OCI-LY7 (cell line): ENCODE measurements at regions not wholly inside any gene's neighbourhood (a gene's known extent, or its start where the extent isn't known, plus 50 kb on each side); places are given as distances from the start of the nearest gene placed in this dataset.

Experiments used
- BruUV-seq: library from RNA; stranded (reverse); fragments of 400-500 nt; replicated peaks from 2 replicates; lab custom pipeline; 2021; lab: Mats Ljungman, UMichigan
- CTCF ChIA-PET: fragments of 300-600 bp; sonication (Branson Sonifier 250); formaldehyde crosslinking; loops from one replicate; lab custom pipeline; 2022; ENCODE audit warnings: antibody characterized with exemption; ENCODE audit not compliant: unreplicated experiment; lab: Charles Lee
- POLR2A ChIA-PET: fragments of 300-600 bp; sonication (Branson Sonifier 250); formaldehyde crosslinking; loops from one replicate; lab custom pipeline; 2022; ENCODE audit warnings: antibody characterized with exemption; lab: Charles Lee
- DNase-seq: peaks from one replicate; pipeline ENCODE4 v3.0.0-alpha.2; 2015; ENCODE audit warnings: low spot score
- H2AFZ ChIP-seq: fragments of 200-600 bp; sonication (generic), shearing (Covaris generic); 2 replicates; pipeline ENCODE4 v1.6.1; 2014; ENCODE audit warnings: mild to moderate bottlenecking, antibody characterized with exemption, low read length, moderate library complexity
- H3K27ac ChIP-seq: fragments of 200-600 bp; sonication (generic); 2 replicates; pipeline ENCODE4 v1.5.1; 2014; ENCODE audit warnings: mixed run types, low read depth, mild to moderate bottlenecking, moderate library complexity, low read length, inconsistent platforms; ENCODE audit not compliant: poor library complexity, severe bottlenecking
- H3K36me3 ChIP-seq: fragments of 200-600 bp; sonication (generic); 2 replicates; pipeline ENCODE4 v1.6.1; 2014; ENCODE audit warnings: mild to moderate bottlenecking, antibody characterized with exemption, low read length, moderate library complexity, mixed read lengths; ENCODE audit not compliant: insufficient read depth
- H3K4me1 ChIP-seq: fragments of 200-600 bp; sonication (generic); 2 replicates; pipeline ENCODE4 v1.5.1; 2014; ENCODE audit warnings: mild to moderate bottlenecking, low read length; ENCODE audit not compliant: insufficient read depth, poor library complexity, severe bottlenecking
- H3K4me2 ChIP-seq: fragments of 200-600 bp; sonication (generic); 2 replicates; pipeline ENCODE4 v1.6.1; 2014; ENCODE audit warnings: mild to moderate bottlenecking, low read length
- H3K4me3 ChIP-seq: fragments of 200-600 bp; sonication (generic); 2 replicates; pipeline ENCODE4 v1.5.1; 2014; ENCODE audit warnings: mild to moderate bottlenecking, low read depth, low read length; ENCODE audit not compliant: poor library complexity, severe bottlenecking
- H3K79me2 ChIP-seq: fragments of 200-600 bp; sonication (generic); 2 replicates; pipeline ENCODE4 v1.6.1; 2016; ENCODE audit warnings: low read depth, mild to moderate bottlenecking, low read length, moderate library complexity, mixed read lengths; ENCODE audit not compliant: insufficient read depth
- H3K9me2 ChIP-seq: fragments of 200-600 bp; sonication (generic); 2 replicates; pipeline ENCODE4 v1.6.1; 2016; ENCODE audit warnings: mild to moderate bottlenecking, low read length, mixed read lengths; ENCODE audit not compliant: insufficient read depth
- H3K9me3 ChIP-seq: fragments of 200-600 bp; sonication (generic); 2 replicates; pipeline ENCODE4 v1.6.1; 2014; ENCODE audit warnings: mild to moderate bottlenecking, mixed run types, low read length, mixed read lengths
- H4K20me1 ChIP-seq: fragments of 200-600 bp; sonication (generic); 2 replicates; pipeline ENCODE4 v1.6.1; 2014; ENCODE audit warnings: mild to moderate bottlenecking, antibody characterized with exemption, low read length, moderate library complexity, mixed read lengths; ENCODE audit not compliant: insufficient read depth
- EZH2phosphoT487 ChIP-seq: fragments of 200-600 bp; sonication (generic); IDR thresholded peaks from 2 replicates; pipeline ENCODE4 v1.6.1; 2018; ENCODE audit warnings: low read depth, borderline replicate concordance, mild to moderate bottlenecking, mixed run types, antibody characterized with exemption, low read length, moderate library complexity, mixed read lengths
- intact Hi-C: fragments of 100-400 bp; cut with micrococcal nuclease; formaldehyde crosslinking; loops from one replicate; pipeline ENCODE4 v1.10.0; 2022; ENCODE audit not compliant: unreplicated experiment
- TF ChIP-seq, protein P1 (sequence below): fragments of 200-600 bp; sonication (generic); conservative IDR thresholded peaks from 2 replicates; pipeline ENCODE4 v1.5.1; 2014; ENCODE audit warnings: mild to moderate bottlenecking, antibody characterized with exemption, low read length, moderate library complexity, mixed read lengths

DNA sequence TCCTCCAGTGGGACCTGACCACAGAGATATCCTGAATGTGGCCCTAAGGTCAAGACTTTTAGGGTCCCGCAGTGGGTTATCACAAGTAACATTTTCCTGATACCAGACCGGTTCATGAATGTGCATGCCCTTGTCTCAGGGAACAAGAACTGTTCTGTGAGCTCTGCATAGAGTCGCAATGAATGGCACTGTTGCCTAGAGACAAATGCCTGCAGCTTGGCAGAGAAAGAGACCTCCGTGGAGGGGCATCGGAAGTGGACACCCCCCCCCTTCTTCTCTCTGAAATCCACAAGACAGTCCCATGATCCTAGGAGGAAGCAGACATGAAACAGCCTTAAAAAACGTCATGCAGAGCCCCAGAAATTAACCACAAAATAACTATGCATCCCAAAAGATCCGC lies 714.4 kb upstream of the TSPY4 start:
- H3K9me3 ChIP-seq: no peaks in the 10 kb centered on the region
- ChIA-PET POLR2A (no interaction called here), CTCF (no interaction called here)
- BruUV-seq: no TSS peak
- H3K4me3 ChIP-seq: no peak overlapping the region
- intact Hi-C loops: no loop called here
- H2AFZ ChIP-seq: no peak overlapping the region
- H3K9me2 ChIP-seq: no peaks in the 10 kb centered on the region
- no peaks in the 10 kb centered on the region for H3K36me3 ChIP-seq
- no peak overlapping the region for H3K4me2 ChIP-seq
- H3K27ac ChIP-seq: no peak overlapping the region
- H3K79me2 ChIP-seq: no peaks in the 10 kb centered on the region
- no peaks in the 10 kb centered on the region for H4K20me1 ChIP-seq
- no peak for DNase-seq
- no peaks in the 10 kb centered on the region for H3K4me1 ChIP-seq
- no peak for TF ChIP-seq EZH2phosphoT487
- TF ChIP-seq, protein P1, sequence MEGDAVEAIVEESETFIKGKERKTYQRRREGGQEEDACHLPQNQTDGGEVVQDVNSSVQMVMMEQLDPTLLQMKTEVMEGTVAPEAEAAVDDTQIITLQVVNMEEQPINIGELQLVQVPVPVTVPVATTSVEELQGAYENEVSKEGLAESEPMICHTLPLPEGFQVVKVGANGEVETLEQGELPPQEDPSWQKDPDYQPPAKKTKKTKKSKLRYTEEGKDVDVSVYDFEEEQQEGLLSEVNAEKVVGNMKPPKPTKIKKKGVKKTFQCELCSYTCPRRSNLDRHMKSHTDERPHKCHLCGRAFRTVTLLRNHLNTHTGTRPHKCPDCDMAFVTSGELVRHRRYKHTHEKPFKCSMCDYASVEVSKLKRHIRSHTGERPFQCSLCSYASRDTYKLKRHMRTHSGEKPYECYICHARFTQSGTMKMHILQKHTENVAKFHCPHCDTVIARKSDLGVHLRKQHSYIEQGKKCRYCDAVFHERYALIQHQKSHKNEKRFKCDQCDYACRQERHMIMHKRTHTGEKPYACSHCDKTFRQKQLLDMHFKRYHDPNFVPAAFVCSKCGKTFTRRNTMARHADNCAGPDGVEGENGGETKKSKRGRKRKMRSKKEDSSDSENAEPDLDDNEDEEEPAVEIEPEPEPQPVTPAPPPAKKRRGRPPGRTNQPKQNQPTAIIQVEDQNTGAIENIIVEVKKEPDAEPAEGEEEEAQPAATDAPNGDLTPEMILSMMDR: no peak

- ChIA-PET CTCF (no interaction called here), POLR2A (interaction anchor here (0.6 kb wide), 1 partner anchor 352 kb away, joined by 3 read pairs; no protein-coding TSS in a partner anchor)
- BruUV-seq: no TSS peak
- Histone ChIP-seq H2AFZ (no peak overlapping the region), H3K4me3 (no peak overlapping the region), H3K9me2 (no peaks in the 10 kb centered on the region), H3K9me3 (no peaks in the 10 kb centered on the region), H3K36me3 (no peaks in the 10 kb centered on the region), H3K27ac (no peak overlapping the region), H3K79me2 (no peaks in the 10 kb centered on the region), H3K4me1 (no peaks in the 10 kb centered on the region), H4K20me1 (no peaks in the 10 kb centered on the region), H3K4me2 (no peak overlapping the region)
- no peak for DNase-seq
- TF ChIP-seq EZH2phosphoT487: no peak
- TF ChIP-seq, protein P1: no peak
- intact Hi-C loops: no loop called here
These were observed 707.6 kb upstream of the TSPY4 start for GRCh38 chrY:8629636-8630035.

DNA sequence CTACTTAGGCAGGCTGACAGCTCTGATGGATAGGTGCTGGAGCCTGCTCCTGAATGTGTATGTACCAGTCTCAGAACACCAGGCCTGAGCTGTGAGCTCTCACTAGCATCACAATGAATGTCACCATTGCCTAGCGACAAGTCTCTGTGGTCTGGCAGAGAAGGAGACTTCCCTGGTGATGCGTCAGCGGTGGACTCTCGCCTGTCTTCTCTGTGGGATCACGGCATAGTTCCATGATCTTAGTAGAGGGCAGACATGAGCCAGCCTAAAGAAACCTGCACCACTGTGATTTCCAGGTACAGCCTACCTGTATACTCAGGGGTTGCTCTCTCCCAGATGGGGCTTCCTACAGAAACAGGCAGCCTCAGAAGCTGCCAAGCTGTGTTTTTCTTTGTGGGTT lies 699.2 kb upstream of the TSPY4 start:
- ChIA-PET CTCF (no interaction called here), POLR2A (no interaction called here)
- Histone ChIP-seq H3K9me2 (no peaks in the 10 kb centered on the region), H3K4me2 (no peak overlapping the region), H4K20me1 (no peaks in the 10 kb centered on the region), H3K4me3 (no peak overlapping the region), H2AFZ (no peak overlapping the region), H3K9me3 (no peaks in the 10 kb centered on the region), H3K4me1 (no peaks in the 10 kb centered on the region), H3K79me2 (no peaks in the 10 kb centered on the region), H3K27ac (no peak overlapping the region), H3K36me3 (no peaks in the 10 kb centered on the region)
- DNase-seq: no peak
- no TSS peak for BruUV-seq
- no peak for TF ChIP-seq EZH2phosphoT487
- TF ChIP-seq, protein P1: no peak
- intact Hi-C loops: no loop called here
